CD4-positive, alpha-beta T cell (primary cell): ENCODE measurements at regions not wholly inside any gene's neighbourhood (a gene's known extent, or its start where the extent isn't known, plus 50 kb on each side); places are given as distances from the start of the nearest gene placed in this dataset.

Source experiments
- ATAC-seq: fragments of 200-7000 bp; cut with Tn5 transposase; one replicate; pipeline ENCODE4 v1.10.0; 2022; ENCODE audit warnings: mild to moderate bottlenecking; ENCODE audit not compliant: poor library complexity
- CTCF ChIA-PET: fragments of 350-600 bp; sonication (Branson Sonifier 250); formaldehyde crosslinking; loops from one replicate; lab custom pipeline; 2021; ENCODE audit warnings: antibody characterized with exemption, inconsistent platforms; lab: Charles Lee
- POLR2A ChIA-PET: fragments of 350-600 bp; sonication (Branson Sonifier 250); formaldehyde crosslinking; loops from one replicate; lab custom pipeline; 2021; ENCODE audit warnings: antibody characterized with exemption, inconsistent platforms; lab: Charles Lee
- DNase-seq, 14 experiments: peaks; one replicate each; pipeline ENCODE4 v3.0.0-alpha.2; 2013 to 2020; ENCODE audit warnings: mixed read lengths in 2 of 14
- H3K27ac ChIP-seq, 2 donors: one replicate each; pipeline versions ENCODE4 v1.5.1 to v1.7.0; 2013; ENCODE audit warnings: low read length in 2 of 2, low read depth in 1 of 2, mild to moderate bottlenecking in 1 of 2
- H3K27me3 ChIP-seq, 2 experiments: 1 replicate in 1 of 2; 2 replicates in 1 of 2; pipeline versions ENCODE4 v1.6.1 to v1.7.0; 2013; ENCODE audit warnings: low read length in 2 of 2, control low read depth in 1 of 2, mild to moderate bottlenecking in 1 of 2, moderate library complexity in 1 of 2; ENCODE audit not compliant: insufficient read depth in 2 of 2, control insufficient read depth in 1 of 2
- H3K36me3 ChIP-seq: one replicate; pipeline ENCODE4 v1.6.1; 2013; ENCODE audit warnings: low read length, control low read depth; ENCODE audit not compliant: insufficient read depth
- H3K4me1 ChIP-seq: one replicate; pipeline ENCODE4 v1.6.1; 2013; ENCODE audit warnings: low read length, control low read depth; ENCODE audit not compliant: insufficient read depth
- H3K4me3 ChIP-seq: one replicate; pipeline ENCODE4 v1.5.1; 2013; ENCODE audit warnings: mild to moderate bottlenecking, low read length, moderate library complexity
- H3K9me3 ChIP-seq, 2 experiments: 1 replicate in 1 of 2; 2 replicates in 1 of 2; pipeline versions ENCODE4 v1.6.1 to v1.7.0; 2013; ENCODE audit warnings: low read length in 2 of 2, mild to moderate bottlenecking in 2 of 2, control low read depth in 1 of 2, moderate library complexity in 1 of 2; ENCODE audit not compliant: control insufficient read depth in 1 of 2, insufficient read depth in 1 of 2
- H3K27ac Mint-ChIP-seq: one replicate; pipeline ENCODE4 v1.8.0; 2020; ENCODE audit warnings: mixed read lengths
- H3K27me3 Mint-ChIP-seq: one replicate; pipeline ENCODE4 v1.8.0; 2021; ENCODE audit warnings: mixed read lengths
- H3K36me3 Mint-ChIP-seq: one replicate; pipeline ENCODE4 v1.8.0; 2021; ENCODE audit warnings: low read depth, mixed read lengths
- H3K4me1 Mint-ChIP-seq: one replicate; pipeline ENCODE4 v1.8.0; 2021; ENCODE audit warnings: low read depth, mixed read lengths
- H3K4me3 Mint-ChIP-seq: one replicate; pipeline ENCODE4 v1.8.0; 2020; ENCODE audit warnings: mild to moderate bottlenecking, mixed read lengths
- H3K9me3 Mint-ChIP-seq: one replicate; pipeline ENCODE4 v1.8.0; 2020; ENCODE audit warnings: mixed read lengths
- CTCF ChIP-seq: fragments of 200-600 bp; IDR thresholded peaks from one replicate; pipeline ENCODE4 v1.8.0; 2022; ENCODE audit warnings: antibody characterized with exemption, mild to moderate bottlenecking
- intact Hi-C, 2 experiments: fragments of 100-400 bp; cut with DNase I in 1 of 2; cut with micrococcal nuclease in 1 of 2; formaldehyde crosslinking; loops; one replicate each; pipeline versions ENCODE4 v1.15.1 to v1.9.0; 2023 to 2025; cut with DNase I, micrococcal nuclease

GRCh38 chr3:34844323-34844620 lies 795.1 kb upstream of the ARPP21 start:
- no peaks in the 10 kb centered on the region for H3K9me3 Mint-ChIP-seq
- H3K27me3 Mint-ChIP-seq: no peaks in the 10 kb centered on the region
- DNase-seq (no peak), ATAC-seq (no peak)
- ChIA-PET POLR2A (no interaction called here), CTCF (no interaction called here)
- Histone ChIP-seq H3K36me3 (no peaks in the 10 kb centered on the region), H3K4me1 (no peaks in the 10 kb centered on the region), H3K4me3 (no peak overlapping the region), H3K27me3 (no peaks in the 10 kb centered on the region), H3K9me3 (no peaks in the 10 kb centered on the region), H3K27ac (no peak overlapping the region)
- H3K27ac Mint-ChIP-seq: no peak overlapping the region
- intact Hi-C loops: no loop called here
- TF ChIP-seq CTCF: no peak
- H3K4me3 Mint-ChIP-seq: no peak overlapping the region
- no peaks in the 10 kb centered on the region for H3K4me1 Mint-ChIP-seq
- H3K36me3 Mint-ChIP-seq: no peaks in the 10 kb centered on the region

DNA sequence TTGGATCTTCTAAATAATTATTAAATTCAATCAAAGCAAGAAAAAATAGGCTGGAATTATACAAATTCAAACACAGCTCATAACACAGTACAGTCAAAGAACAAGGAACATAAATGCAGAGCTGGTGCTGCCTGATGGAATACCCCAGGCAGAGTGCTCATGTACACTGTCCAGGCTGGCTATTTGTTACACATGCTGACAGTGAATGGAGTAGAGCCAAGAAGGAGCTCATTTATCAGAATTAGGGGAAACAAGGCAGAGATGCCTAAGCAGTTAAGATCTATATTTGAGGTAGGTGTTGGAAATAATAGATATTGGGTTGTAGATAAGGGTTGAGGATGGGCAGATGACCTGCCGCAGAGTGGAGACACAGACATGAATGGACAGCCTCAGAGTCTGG lies 788.2 kb upstream of the ARPP21 start:
- H3K4me1 ChIP-seq: no peaks in the 10 kb centered on the region
- Mint-ChIP-seq H3K9me3 (no peaks in the 10 kb centered on the region), H3K4me3 (no peak overlapping the region), H3K4me1 (no peaks in the 10 kb centered on the region), H3K27ac (no peak overlapping the region), H3K36me3 (no peaks in the 10 kb centered on the region), H3K27me3 (no peaks in the 10 kb centered on the region)
- H3K9me3 ChIP-seq: no peaks in the 10 kb centered on the region
- no peak for TF ChIP-seq CTCF
- intact Hi-C loops: no loop called here
- no peak for DNase-seq
- ChIA-PET CTCF (no interaction called here), POLR2A (no interaction called here)
- no peaks in the 10 kb centered on the region for H3K36me3 ChIP-seq
- H3K27me3 ChIP-seq: no peaks in the 10 kb centered on the region
- ATAC-seq: no peak
- no peak overlapping the region for H3K4me3 ChIP-seq
- no peak overlapping the region for H3K27ac ChIP-seq

- no peaks in the 10 kb centered on the region for H3K36me3 ChIP-seq
- CTCF ChIA-PET: no interaction called here
- H3K9me3 ChIP-seq: no peaks in the 10 kb centered on the region
- no peaks in the 10 kb centered on the region for H3K9me3 Mint-ChIP-seq
- no peak overlapping the region for H3K4me3 ChIP-seq
- H3K27me3 Mint-ChIP-seq: no peaks in the 10 kb centered on the region
- no peaks in the 10 kb centered on the region for H3K36me3 Mint-ChIP-seq
- no peaks in the 10 kb centered on the region for H3K4me1 Mint-ChIP-seq
- H3K4me3 Mint-ChIP-seq: no peak overlapping the region
- intact Hi-C loops: no loop called here
- no peak for TF ChIP-seq CTCF
- no peaks in the 10 kb centered on the region for H3K27me3 ChIP-seq
- no peak for DNase-seq
- POLR2A ChIA-PET: no interaction called here
- ATAC-seq: no peak
- no peak overlapping the region for H3K27ac ChIP-seq
- H3K27ac Mint-ChIP-seq: no peak overlapping the region
- H3K4me1 ChIP-seq: no peaks in the 10 kb centered on the region
Measured at GRCh38 chr3:34852844-34853439, 786.4 kb upstream of the ARPP21 start.
